ENCODE measurements at regions not wholly inside any gene's neighbourhood (a gene's known extent, or its start where the extent isn't known, plus 50 kb on each side); places are given as distances from the start of the nearest gene placed in this dataset.

- no peak overlapping the region for H3K27ac Mint-ChIP-seq
- no peaks in the 10 kb centered on the region for H3K4me1 Mint-ChIP-seq (ENCODE audit: low read depth)
- no peak overlapping the region for H3K4me3 Mint-ChIP-seq
Observed at GRCh38 chr15:25545889-25546288, 107.1 kb upstream of the UBE3A start.

DNA sequence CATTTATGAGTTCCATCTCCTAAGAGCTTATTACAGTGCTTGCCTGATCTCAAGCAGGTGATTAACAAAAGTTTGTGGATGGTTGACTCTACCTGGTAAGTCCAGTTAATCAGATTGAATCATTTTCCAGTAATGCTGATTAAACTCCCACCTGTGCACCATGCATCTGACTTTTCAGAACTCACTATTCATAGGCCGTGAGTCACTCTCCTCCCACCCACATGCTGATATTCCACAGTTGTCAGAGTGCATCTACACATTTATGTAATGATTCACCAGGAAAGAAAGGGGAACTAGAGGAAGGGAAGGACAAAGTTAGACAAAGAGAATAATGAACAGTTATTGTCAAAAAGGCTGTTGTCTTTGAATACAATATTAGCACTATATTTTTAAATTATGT, 106.2 kb upstream of the UBE3A start:
- Mint-ChIP-seq H3K4me1 (ENCODE audit: low read depth) (no peaks in the 10 kb centered on the region), H3K27me3 (ENCODE audit: low read depth) (no peaks in the 10 kb centered on the region), H3K36me3 (ENCODE audit: insufficient read depth in 2 of 2) (no peaks in the 10 kb centered on the region), H3K4me3 (no peak overlapping the region), H3K27ac (no peak overlapping the region), H3K9me3 (peaks cover 1 to 2% of the 10 kb centered on the region in 2 donors)
- peak in 1 of 2 donors; percentile 28 for ATAC-seq (replicated peaks in 1 of 2)
- no peak for DNase-seq

More at GRCh38 chr15:25545889-25546288, 107.1 kb upstream of the UBE3A start:
- H3K27me3 Mint-ChIP-seq (ENCODE audit: low read depth), result no peaks in the 10 kb centered on the region
- ATAC-seq (replicated peaks in 1 of 2), result no peak
- no peak for DNase-seq
- H3K36me3 Mint-ChIP-seq (ENCODE audit: insufficient read depth in 2 of 2), result no peaks in the 10 kb centered on the region
- peaks cover 1 to 2% of the 10 kb centered on the region in 2 donors for H3K9me3 Mint-ChIP-seq

DNA sequence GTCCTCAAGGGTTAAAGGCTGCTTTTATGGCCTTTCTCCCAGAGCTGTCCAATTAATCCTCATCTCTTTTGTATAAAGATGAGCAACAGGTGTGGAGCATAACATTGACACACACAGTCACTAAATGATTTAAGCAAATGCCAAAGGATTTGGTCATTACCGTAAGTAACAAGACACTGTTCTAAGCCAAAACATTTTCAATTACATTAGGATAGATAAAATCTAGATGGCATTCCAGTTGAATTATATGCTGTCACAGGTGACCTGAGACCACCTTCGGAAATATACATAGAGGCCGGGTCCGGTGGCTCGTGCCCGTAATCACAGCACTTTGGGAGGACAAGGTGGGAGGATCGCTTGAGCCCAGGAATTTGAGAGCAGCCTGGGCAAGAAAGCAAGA, 105.3 kb upstream of the UBE3A start:
- Mint-ChIP-seq H3K27me3 (ENCODE audit: low read depth) (no peaks in the 10 kb centered on the region), H3K4me1 (ENCODE audit: low read depth) (no peaks in the 10 kb centered on the region), H3K36me3 (ENCODE audit: insufficient read depth in 2 of 2) (no peaks in the 10 kb centered on the region), H3K9me3 (peaks cover under 1 to 2% of the 10 kb centered on the region in 2 donors), H3K4me3 (no peak overlapping the region), H3K27ac (no peak overlapping the region)
- DNase-seq (no peak), ATAC-seq (replicated peaks in 1 of 2) (no peak)

DNA sequence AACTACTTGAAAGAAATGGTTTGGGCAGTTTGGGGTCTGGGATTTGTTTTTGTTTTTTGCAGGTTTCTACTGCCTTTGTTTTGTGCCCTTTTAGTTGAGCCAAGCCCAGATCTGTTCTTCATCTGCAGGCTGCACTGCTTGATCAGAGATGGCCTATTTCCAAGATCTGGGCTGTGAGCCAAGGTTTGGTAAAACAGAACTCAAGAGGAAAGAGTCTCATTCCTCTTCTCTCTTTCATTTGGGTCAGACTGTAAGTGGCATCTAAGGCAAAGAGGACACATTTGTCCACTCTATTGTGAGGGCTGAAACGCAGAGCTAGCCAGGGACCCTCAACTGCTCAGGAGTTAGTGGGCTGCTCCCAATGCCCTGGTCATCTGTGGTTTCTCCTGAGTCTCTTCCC, 104.4 kb upstream of the UBE3A start:
- peaks cover 0 to 2% of the 10 kb centered on the region in 2 donors for H3K9me3 Mint-ChIP-seq
- no peak overlapping the region for H3K4me3 Mint-ChIP-seq
- no peaks in the 10 kb centered on the region for H3K4me1 Mint-ChIP-seq (ENCODE audit: low read depth)
- no peaks in the 10 kb centered on the region for H3K36me3 Mint-ChIP-seq (ENCODE audit: insufficient read depth in 2 of 2)
- ATAC-seq (replicated peaks in 1 of 2) (no peak), DNase-seq (no peak)
- no peaks in the 10 kb centered on the region for H3K27me3 Mint-ChIP-seq (ENCODE audit: low read depth)
- H3K27ac Mint-ChIP-seq, result no peak overlapping the region

- Mint-ChIP-seq H3K27me3 (ENCODE audit: low read depth) (no peaks in the 10 kb centered on the region), H3K4me1 (ENCODE audit: low read depth) (no peaks in the 10 kb centered on the region), H3K27ac (no peak overlapping the region), H3K4me3 (no peak overlapping the region), H3K36me3 (ENCODE audit: insufficient read depth in 2 of 2) (no peaks in the 10 kb centered on the region), H3K9me3 (peaks cover 0 to 2% of the 10 kb centered on the region in 2 donors)
- ATAC-seq (replicated peaks in 1 of 2), result no peak
- no peak for DNase-seq
Observed at GRCh38 chr15:25541228-25541627, 102.4 kb upstream of the UBE3A start.

- DNase-seq (no peak), ATAC-seq (replicated peaks in 1 of 2) (no peak)
- Mint-ChIP-seq H3K4me3 (no peak overlapping the region), H3K36me3 (ENCODE audit: insufficient read depth in 2 of 2) (no peaks in the 10 kb centered on the region), H3K4me1 (ENCODE audit: low read depth) (no peaks in the 10 kb centered on the region), H3K27ac (no peak overlapping the region), H3K27me3 (ENCODE audit: low read depth) (no peaks in the 10 kb centered on the region), H3K9me3 (no peaks in the 10 kb centered on the region)
Observed at GRCh38 chr15:25536801-25537611, 98.2 kb upstream of the UBE3A start.

- Mint-ChIP-seq H3K4me3 (no peak overlapping the region), H3K27ac (no peak overlapping the region), H3K36me3 (ENCODE audit: insufficient read depth in 2 of 2) (no peaks in the 10 kb centered on the region), H3K27me3 (ENCODE audit: low read depth) (no peaks in the 10 kb centered on the region), H3K9me3 (no peaks in the 10 kb centered on the region), H3K4me1 (ENCODE audit: low read depth) (no peaks in the 10 kb centered on the region)
- DNase-seq (no peak), ATAC-seq (replicated peaks in 1 of 2) (no peak)
Observed at GRCh38 chr15:25535866-25536265, 97.0 kb upstream of the UBE3A start.

DNA sequence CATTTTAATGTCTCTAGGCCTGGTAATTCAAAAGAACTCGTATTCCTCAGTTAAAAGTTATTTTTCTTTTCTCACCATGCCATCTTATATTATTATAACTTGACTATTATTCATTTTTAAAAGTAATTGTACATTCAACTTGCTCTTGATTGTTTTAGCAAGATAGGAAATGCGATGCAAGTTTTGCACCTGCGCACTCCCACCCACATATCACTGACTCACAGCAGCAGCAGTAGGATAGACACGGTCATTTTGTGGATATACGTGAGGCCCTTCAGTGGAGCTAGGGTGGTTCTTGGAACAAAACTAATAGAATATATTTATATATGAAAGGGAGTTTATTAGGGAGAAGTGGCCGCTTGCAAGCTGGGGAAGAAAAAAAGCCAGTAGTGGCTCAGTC, 95.5 kb upstream of the UBE3A start:
- H3K27me3 Mint-ChIP-seq (ENCODE audit: low read depth), result no peaks in the 10 kb centered on the region
- no peak for ATAC-seq (replicated peaks in 1 of 2)

DNA sequence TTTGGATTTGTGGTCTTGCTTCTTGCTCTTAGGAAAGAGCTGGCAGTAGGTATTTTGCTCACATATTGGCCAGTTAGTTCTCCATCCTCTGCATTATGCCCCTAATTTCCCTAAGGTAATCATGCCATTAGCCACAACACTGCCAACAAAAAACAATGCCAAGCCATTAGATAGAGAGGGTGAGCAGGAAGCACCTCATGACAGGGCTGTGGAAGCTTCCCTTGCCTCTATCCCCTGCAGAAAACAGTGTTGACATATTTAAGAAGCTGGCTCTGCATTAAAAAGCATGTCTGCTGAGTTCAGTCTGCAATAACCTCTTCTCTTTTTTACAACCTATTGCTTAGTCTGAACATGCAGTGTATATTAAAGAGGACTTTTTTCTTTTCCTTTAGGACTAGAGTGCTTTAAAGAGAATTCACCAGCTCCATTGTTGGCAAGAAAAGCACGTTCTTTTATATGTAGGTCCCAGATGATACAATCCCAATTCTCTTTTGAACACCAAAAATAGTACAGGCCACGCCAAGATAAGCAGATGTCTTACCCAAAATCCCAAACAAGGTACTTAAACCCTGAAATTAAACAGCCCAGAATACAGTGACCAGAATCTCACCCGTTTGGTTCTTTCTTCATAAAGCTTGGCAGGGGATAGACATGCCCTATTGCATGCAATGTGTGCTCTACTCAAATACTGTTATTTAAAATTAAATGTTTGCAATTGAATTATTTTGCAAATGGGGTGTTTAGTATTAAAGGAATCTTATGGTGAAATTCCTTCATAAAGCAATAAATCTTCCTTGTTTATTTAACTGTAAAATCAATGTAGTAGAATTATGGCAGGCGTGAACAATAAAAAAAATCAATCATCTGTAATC, 93.7 kb upstream of the UBE3A start:
- H3K4me1 Mint-ChIP-seq (ENCODE audit: low read depth), result no peaks in the 10 kb centered on the region
- ATAC-seq (replicated peaks in 1 of 2), result no peak
- H3K27ac Mint-ChIP-seq, result no peak overlapping the region
- H3K36me3 Mint-ChIP-seq (ENCODE audit: insufficient read depth in 2 of 2), result peaks cover 1 to 3% of the 10 kb centered on the region in 2 donors
- no peaks in the 10 kb centered on the region for H3K9me3 Mint-ChIP-seq
- H3K4me3 Mint-ChIP-seq, result no peak overlapping the region
- DNase-seq, result no peak
- no peaks in the 10 kb centered on the region for H3K27me3 Mint-ChIP-seq (ENCODE audit: low read depth)

More for the DNA sequence above, 95.5 kb upstream of the UBE3A start:
- H3K4me1 Mint-ChIP-seq (ENCODE audit: low read depth), result no peaks in the 10 kb centered on the region
- peaks cover 0 to under 1% of the 10 kb centered on the region in 2 donors for H3K36me3 Mint-ChIP-seq (ENCODE audit: insufficient read depth in 2 of 2)
- no peak overlapping the region for H3K27ac Mint-ChIP-seq
- no peaks in the 10 kb centered on the region for H3K9me3 Mint-ChIP-seq
- no peak for DNase-seq
- no peak overlapping the region for H3K4me3 Mint-ChIP-seq

DNA sequence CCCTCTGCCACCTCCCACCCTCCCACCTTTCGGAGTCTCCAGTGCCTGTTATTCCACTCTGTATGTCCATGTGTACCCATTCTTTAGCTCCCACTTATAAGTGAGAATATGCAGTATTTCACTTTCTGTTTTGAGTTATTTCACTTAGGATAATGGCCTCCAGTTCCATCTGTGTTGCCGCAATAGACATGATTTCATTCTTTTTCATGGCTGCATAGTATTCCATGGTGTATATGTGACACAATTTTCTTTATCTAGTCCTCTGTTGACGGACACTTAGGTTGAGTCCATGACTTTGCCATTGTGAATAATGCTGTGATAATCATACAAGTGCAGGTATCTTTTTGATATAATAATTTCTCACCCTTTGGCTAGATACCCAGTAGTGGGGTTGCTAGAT, 91.0 kb upstream of the UBE3A start:
- H3K9me3 Mint-ChIP-seq, result no peaks in the 10 kb centered on the region

GRCh38 chr15:25527118-25527517, 88.3 kb upstream of the UBE3A start:
- DNase-seq (no peak), ATAC-seq (replicated peaks in 1 of 2) (peak in 1 of 2 donors; percentile 33)
- no peaks in the 10 kb centered on the region for H3K27me3 Mint-ChIP-seq (ENCODE audit: low read depth)
- H3K36me3 Mint-ChIP-seq (ENCODE audit: insufficient read depth in 2 of 2), result peaks cover 4 to 5% of the 10 kb centered on the region in 2 donors
- no peak overlapping the region for H3K27ac Mint-ChIP-seq
- peaks cover 2% of the 10 kb centered on the region in 2 donors for H3K9me3 Mint-ChIP-seq
- no peaks in the 10 kb centered on the region for H3K4me1 Mint-ChIP-seq (ENCODE audit: low read depth)
- H3K4me3 Mint-ChIP-seq, result no peak overlapping the region

More for the DNA sequence above, 91.0 kb upstream of the UBE3A start:
- H3K27me3 Mint-ChIP-seq (ENCODE audit: low read depth), result no peaks in the 10 kb centered on the region
- no peak overlapping the region for H3K27ac Mint-ChIP-seq
- DNase-seq (no peak), ATAC-seq (replicated peaks in 1 of 2) (no peak)
- no peak overlapping the region for H3K4me3 Mint-ChIP-seq
- peaks cover 1 to 3% of the 10 kb centered on the region in 2 donors for H3K36me3 Mint-ChIP-seq (ENCODE audit: insufficient read depth in 2 of 2)
- no peaks in the 10 kb centered on the region for H3K4me1 Mint-ChIP-seq (ENCODE audit: low read depth)

- Mint-ChIP-seq H3K27ac (no peak overlapping the region), H3K36me3 (ENCODE audit: insufficient read depth in 2 of 2) (peaks cover 4 to 5% of the 10 kb centered on the region in 2 donors)
- no peak for ATAC-seq (replicated peaks in 1 of 2)
Observed at GRCh38 chr15:25525741-25526140, 86.9 kb upstream of the UBE3A start.

GRCh38 chr15:25515633-25516032, 76.8 kb upstream of the UBE3A start:
- H3K4me3 Mint-ChIP-seq, result no peak overlapping the region
- H3K4me1 Mint-ChIP-seq (ENCODE audit: low read depth), result no peaks in the 10 kb centered on the region
- H3K36me3 Mint-ChIP-seq (ENCODE audit: insufficient read depth in 2 of 2), result no peaks in the 10 kb centered on the region
- H3K27ac Mint-ChIP-seq, result no peak overlapping the region
- no peak for DNase-seq
- no peaks in the 10 kb centered on the region for H3K9me3 Mint-ChIP-seq
- ATAC-seq (replicated peaks in 1 of 2), result no peak
- H3K27me3 Mint-ChIP-seq (ENCODE audit: low read depth), result no peaks in the 10 kb centered on the region

More at GRCh38 chr15:25525741-25526140, 86.9 kb upstream of the UBE3A start:
- no peak for DNase-seq
- H3K27me3 Mint-ChIP-seq (ENCODE audit: low read depth), result no peaks in the 10 kb centered on the region
- H3K4me1 Mint-ChIP-seq (ENCODE audit: low read depth), result no peaks in the 10 kb centered on the region
- peaks cover 2% of the 10 kb centered on the region in 2 donors for H3K9me3 Mint-ChIP-seq
- no peak overlapping the region for H3K4me3 Mint-ChIP-seq
